Prostate gland (tissue), 2 donors: ENCODE measurements at regions not wholly inside any gene's neighbourhood (a gene's known extent, or its start where the extent isn't known, plus 50 kb on each side); places are given as distances from the start of the nearest gene placed in this dataset.

Source experiments
- DNase-seq: peaks from one replicate; pipeline ENCODE4 v3.0.0-alpha.2; 2019; ENCODE audit warnings: low spot score
- H3K27ac ChIP-seq, 2 donors: fragments of 200-600 bp; sonication (generic); 2 replicates each; pipeline ENCODE4 v1.5.1; 2017 to 2019
- H3K27me3 ChIP-seq: fragments of 200-600 bp; sonication (generic); replicated peaks from 2 replicates; pipeline ENCODE4 v1.5.1; 2019; ENCODE audit not compliant: insufficient read depth
- H3K36me3 ChIP-seq, 2 donors: fragments of 200-600 bp; sonication (generic); 1 replicate in 1 of 2; 2 replicates in 1 of 2; pipeline versions ENCODE4 v1.5.1 to v1.8.1; 2017 to 2019
- H3K4me1 ChIP-seq: fragments of 200-600 bp; sonication (generic); replicated peaks from 2 replicates; pipeline ENCODE4 v1.5.1; 2019
- H3K4me3 ChIP-seq, 2 donors: fragments of 200-600 bp; sonication (generic); 2 replicates each; pipeline ENCODE4 v1.5.1; 2017 to 2019
- H3K9me3 ChIP-seq: fragments of 200-600 bp; sonication (generic); 2 replicates; pipeline ENCODE4 v1.5.1; 2017
- CTCF ChIP-seq, 4 experiments: fragments of 200-600 bp in 2 of 4; fragments of 450-650 bp in 2 of 4; sonication (generic) in 2 of 4; IDR thresholded peaks; 1 replicate in 3 of 4; 2 replicates in 1 of 4; pipeline ENCODE4 v1.5.1; 2016 to 2019; ENCODE audit warnings: antibody characterized with exemption in 4 of 4, mild to moderate bottlenecking in 2 of 4, moderate library complexity in 2 of 4
- POLR2A ChIP-seq: fragments of 450-650 bp; IDR thresholded peaks from one replicate; pipeline ENCODE4 v1.6.1; 2016; ENCODE audit warnings: antibody characterized with exemption, mild to moderate bottlenecking
- POLR2AphosphoS5 ChIP-seq: sonication (generic); formaldehyde crosslinking; IDR thresholded peaks from one replicate; pipeline ENCODE4 v1.6.1; 2017; ENCODE audit warnings: antibody characterized with exemption
- WGBS: methylation state at CpG from one replicate; pipeline ENCODE4 v1.1.5; 2018; 5-methylcytosine and 5-hydroxymethylcytosine counted together
- intact Hi-C: fragments of 100-400 bp; cut with DNase I; formaldehyde crosslinking; loops from one replicate; pipeline ENCODE4 v1.14.2; 2022

GRCh38 chr16:55949518-55949917 lies 74.3 kb upstream of the CES5A start:
- DNase-seq = no peak
- WGBS = 81% methylated on average over 1 of the region's 1 CpG
- H3K27ac ChIP-seq = no peak overlapping the region
- H3K4me3 ChIP-seq = no peak overlapping the region
- no peaks in the 10 kb centered on the region for H3K27me3 ChIP-seq
- H3K9me3 ChIP-seq = no peaks in the 10 kb centered on the region
- TF ChIP-seq POLR2A (no peak), POLR2AphosphoS5 (no peak), CTCF (IDR thresholded peaks at IDR 0.05) (no peak)
- no peaks in the 10 kb centered on the region for H3K36me3 ChIP-seq
- H3K4me1 ChIP-seq = no peaks in the 10 kb centered on the region
- intact Hi-C loops = no loop called here

- H3K4me1 ChIP-seq = no peaks in the 10 kb centered on the region
- H3K27me3 ChIP-seq = no peaks in the 10 kb centered on the region
- no peaks in the 10 kb centered on the region for H3K36me3 ChIP-seq
- intact Hi-C loops = no loop called here
- H3K27ac ChIP-seq = no peak overlapping the region
- DNase-seq = no peak
- TF ChIP-seq CTCF (IDR thresholded peaks at IDR 0.05) = no peak
- no peak for TF ChIP-seq POLR2A
- H3K4me3 ChIP-seq = no peak overlapping the region
- 33% methylated on average over 6 of the region's 6 CpGs for WGBS
- no peaks in the 10 kb centered on the region for H3K9me3 ChIP-seq
Observed at GRCh38 chr16:55948230-55948629, 73.1 kb upstream of the CES5A start.

- intact Hi-C loops = no loop called here
Observed at GRCh38 chr16:55947366-55947765, 72.2 kb upstream of the CES5A start.

GRCh38 chr16:55944377-55944802 lies 69.2 kb upstream of the CES5A start:
- WGBS = 41% methylated on average over 8 of the region's 8 CpGs
- TF ChIP-seq POLR2AphosphoS5 (no peak), CTCF (IDR thresholded peaks at IDR 0.05) (peak; percentile 71 to 78 (median 77)), POLR2A (no peak)
- H3K27me3 ChIP-seq = no peaks in the 10 kb centered on the region
- H3K4me1 ChIP-seq = no peaks in the 10 kb centered on the region
- H3K4me3 ChIP-seq = no peak overlapping the region
- DNase-seq = peak; percentile 25
- intact Hi-C loops = loop anchor here (5.0 kb wide), 1 partner anchor 158 kb away; no protein-coding TSS in a partner anchor
- H3K27ac ChIP-seq = no peak overlapping the region
- H3K36me3 ChIP-seq = no peaks in the 10 kb centered on the region
- H3K9me3 ChIP-seq = no peaks in the 10 kb centered on the region

More at GRCh38 chr16:55947366-55947765, 72.2 kb upstream of the CES5A start:
- H3K4me3 ChIP-seq = no peak overlapping the region
- H3K27ac ChIP-seq = no peak overlapping the region
- H3K36me3 ChIP-seq = no peaks in the 10 kb centered on the region
- DNase-seq = no peak
- no peaks in the 10 kb centered on the region for H3K27me3 ChIP-seq
- WGBS = 71% methylated on average over 1 of the region's 1 CpG
- no peak for TF ChIP-seq CTCF (IDR thresholded peaks at IDR 0.05)
- no peak for TF ChIP-seq POLR2AphosphoS5
- TF ChIP-seq POLR2A = no peak
- H3K9me3 ChIP-seq = no peaks in the 10 kb centered on the region
- no peaks in the 10 kb centered on the region for H3K4me1 ChIP-seq

GRCh38 chr16:55943267-55943666 lies 68.1 kb upstream of the CES5A start:
- no peak overlapping the region for H3K27ac ChIP-seq
- no peaks in the 10 kb centered on the region for H3K36me3 ChIP-seq
- H3K9me3 ChIP-seq = no peaks in the 10 kb centered on the region
- H3K27me3 ChIP-seq = no peaks in the 10 kb centered on the region
- intact Hi-C loops = loop anchor here (2.0 to 5.0 kb wide), 2 partner anchors 159 to 374 kb away; no protein-coding TSS in a partner anchor
- no peak for DNase-seq
- no peak for TF ChIP-seq CTCF (IDR thresholded peaks at IDR 0.05)
- TF ChIP-seq POLR2A = no peak
- no peak for TF ChIP-seq POLR2AphosphoS5
- 53% methylated on average over 4 of the region's 4 CpGs for WGBS
- no peak overlapping the region for H3K4me3 ChIP-seq
- no peaks in the 10 kb centered on the region for H3K4me1 ChIP-seq
